ENCODE measurements at regions not wholly inside any gene's neighbourhood (a gene's known extent, or its start where the extent isn't known, plus 50 kb on each side); places are given as distances from the start of the nearest gene placed in this dataset.

DNA sequence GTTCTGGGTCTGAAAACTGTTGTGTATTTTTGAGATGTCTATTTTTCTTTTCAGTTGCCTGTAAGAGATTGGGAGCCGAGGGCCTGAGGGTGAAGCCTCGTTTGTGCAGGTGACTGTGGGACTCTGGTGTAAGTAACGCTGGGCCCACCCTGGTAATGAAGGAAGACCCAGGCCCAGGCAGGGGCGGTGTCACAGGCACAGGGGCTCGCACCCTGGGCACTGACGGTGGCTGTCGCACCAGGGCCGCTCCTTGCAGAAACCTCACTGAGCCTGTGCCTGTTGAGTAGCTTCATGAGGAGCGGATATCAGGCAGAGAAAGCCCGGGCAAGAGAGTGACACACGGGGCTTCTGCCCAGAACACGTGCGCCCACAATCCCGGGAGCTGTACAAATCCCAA, 541.4 kb downstream of the TRIML1 start (continued):
- TF ChIP-seq, protein P1, sequence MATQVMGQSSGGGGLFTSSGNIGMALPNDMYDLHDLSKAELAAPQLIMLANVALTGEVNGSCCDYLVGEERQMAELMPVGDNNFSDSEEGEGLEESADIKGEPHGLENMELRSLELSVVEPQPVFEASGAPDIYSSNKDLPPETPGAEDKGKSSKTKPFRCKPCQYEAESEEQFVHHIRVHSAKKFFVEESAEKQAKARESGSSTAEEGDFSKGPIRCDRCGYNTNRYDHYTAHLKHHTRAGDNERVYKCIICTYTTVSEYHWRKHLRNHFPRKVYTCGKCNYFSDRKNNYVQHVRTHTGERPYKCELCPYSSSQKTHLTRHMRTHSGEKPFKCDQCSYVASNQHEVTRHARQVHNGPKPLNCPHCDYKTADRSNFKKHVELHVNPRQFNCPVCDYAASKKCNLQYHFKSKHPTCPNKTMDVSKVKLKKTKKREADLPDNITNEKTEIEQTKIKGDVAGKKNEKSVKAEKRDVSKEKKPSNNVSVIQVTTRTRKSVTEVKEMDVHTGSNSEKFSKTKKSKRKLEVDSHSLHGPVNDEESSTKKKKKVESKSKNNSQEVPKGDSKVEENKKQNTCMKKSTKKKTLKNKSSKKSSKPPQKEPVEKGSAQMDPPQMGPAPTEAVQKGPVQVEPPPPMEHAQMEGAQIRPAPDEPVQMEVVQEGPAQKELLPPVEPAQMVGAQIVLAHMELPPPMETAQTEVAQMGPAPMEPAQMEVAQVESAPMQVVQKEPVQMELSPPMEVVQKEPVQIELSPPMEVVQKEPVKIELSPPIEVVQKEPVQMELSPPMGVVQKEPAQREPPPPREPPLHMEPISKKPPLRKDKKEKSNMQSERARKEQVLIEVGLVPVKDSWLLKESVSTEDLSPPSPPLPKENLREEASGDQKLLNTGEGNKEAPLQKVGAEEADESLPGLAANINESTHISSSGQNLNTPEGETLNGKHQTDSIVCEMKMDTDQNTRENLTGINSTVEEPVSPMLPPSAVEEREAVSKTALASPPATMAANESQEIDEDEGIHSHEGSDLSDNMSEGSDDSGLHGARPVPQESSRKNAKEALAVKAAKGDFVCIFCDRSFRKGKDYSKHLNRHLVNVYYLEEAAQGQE (IDR thresholded peaks at IDR 0.05; ENCODE audit: low read depth), result no peak
- TF ChIP-seq FOSL1 (IDR thresholded peaks at IDR 0.05; ENCODE audit: low read depth) (no peak), POLR2A (IDR thresholded peaks at IDR 0.05; ENCODE audit: borderline replicate concordance, extremely low read depth, insufficient read depth, insufficient read length) (no peak), SP1 (IDR thresholded peaks at IDR 0.05; ENCODE audit: low read depth) (no peak)

DNA sequence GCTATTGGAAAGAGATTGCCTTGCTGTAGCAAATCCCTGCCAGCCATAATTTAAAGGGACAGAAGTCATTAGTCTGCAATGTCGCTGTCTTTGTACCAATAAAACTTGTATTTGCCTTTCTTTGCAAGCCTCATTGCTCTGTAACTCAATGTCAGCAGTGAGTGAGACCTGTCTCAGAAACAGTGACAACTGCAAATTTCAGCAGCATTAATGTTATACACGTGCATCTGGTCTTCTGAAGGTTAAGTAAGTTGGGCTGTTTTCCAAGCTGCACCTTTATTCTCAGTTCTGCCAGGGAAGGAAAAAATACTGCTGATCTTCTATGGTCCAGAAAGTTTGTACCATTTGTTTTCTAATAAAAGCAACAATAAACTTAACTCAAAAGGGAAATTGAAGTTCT, 543.1 kb downstream of the TRIML1 start:
- RAD21 ChIA-PET (ENCODE audit: low non-redundant PET in 1 of 2, low total read pairs in 2 of 2, uncharacterized antibody in 2 of 2, unreplicated experiment in 2 of 2), result no interaction called here
- no peak overlapping the region for H3K27ac ChIP-seq (ENCODE audit: low read depth, low read length)
- no peak overlapping the region for H3K4me2 ChIP-seq (ENCODE audit: low read length)
- no peaks in the 10 kb centered on the region for H3K9me2 ChIP-seq (ENCODE audit: insufficient read depth)
- no peak overlapping the region for H3K9ac ChIP-seq (ENCODE audit: low read length)
- TF ChIP-seq SP1 (IDR thresholded peaks at IDR 0.05; ENCODE audit: low read depth), result no peak
- TF ChIP-seq EZH2phosphoT487 (IDR thresholded peaks at IDR 0.05; ENCODE audit: borderline replicate concordance), result no peak
- TF ChIP-seq POLR2AphosphoS5 (IDR thresholded peaks at IDR 0.05; ENCODE audit: low read depth, low read length), result no peak
- TF ChIP-seq FOSL1 (IDR thresholded peaks at IDR 0.05; ENCODE audit: low read depth), result no peak
- TF ChIP-seq CBX3 (IDR thresholded peaks at IDR 0.05; ENCODE audit: low read depth), result no peak
- no peak for TF ChIP-seq ZFX (IDR thresholded peaks at IDR 0.05)
- TF ChIP-seq, protein P2, sequence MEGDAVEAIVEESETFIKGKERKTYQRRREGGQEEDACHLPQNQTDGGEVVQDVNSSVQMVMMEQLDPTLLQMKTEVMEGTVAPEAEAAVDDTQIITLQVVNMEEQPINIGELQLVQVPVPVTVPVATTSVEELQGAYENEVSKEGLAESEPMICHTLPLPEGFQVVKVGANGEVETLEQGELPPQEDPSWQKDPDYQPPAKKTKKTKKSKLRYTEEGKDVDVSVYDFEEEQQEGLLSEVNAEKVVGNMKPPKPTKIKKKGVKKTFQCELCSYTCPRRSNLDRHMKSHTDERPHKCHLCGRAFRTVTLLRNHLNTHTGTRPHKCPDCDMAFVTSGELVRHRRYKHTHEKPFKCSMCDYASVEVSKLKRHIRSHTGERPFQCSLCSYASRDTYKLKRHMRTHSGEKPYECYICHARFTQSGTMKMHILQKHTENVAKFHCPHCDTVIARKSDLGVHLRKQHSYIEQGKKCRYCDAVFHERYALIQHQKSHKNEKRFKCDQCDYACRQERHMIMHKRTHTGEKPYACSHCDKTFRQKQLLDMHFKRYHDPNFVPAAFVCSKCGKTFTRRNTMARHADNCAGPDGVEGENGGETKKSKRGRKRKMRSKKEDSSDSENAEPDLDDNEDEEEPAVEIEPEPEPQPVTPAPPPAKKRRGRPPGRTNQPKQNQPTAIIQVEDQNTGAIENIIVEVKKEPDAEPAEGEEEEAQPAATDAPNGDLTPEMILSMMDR (IDR thresholded peaks at IDR 0.05 in 2 of 3, conservative IDR thresholded peaks at IDR 0.05 in 1 of 3; ENCODE audit: borderline replicate concordance in 1 of 3, insufficient read depth in 1 of 3, low read depth in 2 of 3, low read length in 2 of 3), result no peak
- TF ChIP-seq EZH2 (IDR thresholded peaks at IDR 0.05), result no peak
- no peak for TF ChIP-seq CEBPB (IDR thresholded peaks at IDR 0.05; ENCODE audit: low read depth)
- TF ChIP-seq SRF (IDR thresholded peaks at IDR 0.05; ENCODE audit: low read depth), result no peak
- TF ChIP-seq, protein P1 (IDR thresholded peaks at IDR 0.05; ENCODE audit: low read depth), result no peak
- no peaks in the 10 kb centered on the region for H3K4me1 ChIP-seq (ENCODE audit: control insufficient read depth in 1 of 2, insufficient read depth in 2 of 2, low read length in 2 of 2)
- intact Hi-C loops (cut with micrococcal nuclease), result no loop called here
- no peaks in the 10 kb centered on the region for H4K20me1 ChIP-seq (ENCODE audit: insufficient read depth)
- H3K9me3 ChIP-seq (ENCODE audit: control insufficient read depth in 1 of 2, insufficient read depth in 1 of 2, low read depth in 1 of 2, low read length in 2 of 2), result no peaks in the 10 kb centered on the region
- no peak overlapping the region for H3K4me3 ChIP-seq (replicated peaks in 1 of 2; ENCODE audit: low read depth in 1 of 2, low read length in 2 of 2)
- ATAC-seq, result no peak
- H2AFZ ChIP-seq (ENCODE audit: low read depth, low read length, poor library complexity, severe bottlenecking), result no peak overlapping the region
- H3K79me2 ChIP-seq (ENCODE audit: insufficient read depth, low read length), result no peaks in the 10 kb centered on the region
- DNase-seq (ENCODE audit: low read depth, low spot score), result no peak
- POLR2A ChIA-PET, result no interaction called here
- H3K27me3 ChIP-seq (ENCODE audit: insufficient read depth, low read length), result no peaks in the 10 kb centered on the region
- no peaks in the 10 kb centered on the region for H3K36me3 ChIP-seq (ENCODE audit: control insufficient read depth in 1 of 2, insufficient read depth in 2 of 2, low read length in 2 of 2)
- no TSS peak for BruUV-seq (replicated peaks)
- CTCF ChIA-PET, result no interaction called here
